Progenitor cell of endocrine pancreas (in vitro differentiated cells): ENCODE measurements at regions not wholly inside any gene's neighbourhood (a gene's known extent, or its start where the extent isn't known, plus 50 kb on each side); places are given as distances from the start of the nearest gene placed in this dataset.

Source experiments
- DNase-seq: peaks from one replicate; pipeline ENCODE4 v3.0.0; 2021; ENCODE audit warnings: low spot score; ENCODE audit not compliant: unreplicated experiment
- H3K27ac Mint-ChIP-seq: 2 replicates; pipeline ENCODE4 v1.8.0; 2021; ENCODE audit warnings: mild to moderate bottlenecking, moderate library complexity, mixed read lengths
- H3K27me3 Mint-ChIP-seq: 2 replicates; pipeline ENCODE4 v1.8.0; 2021; ENCODE audit warnings: mixed read lengths
- H3K36me3 Mint-ChIP-seq: 2 replicates; pipeline ENCODE4 v1.8.0; 2022; ENCODE audit warnings: mixed read lengths; ENCODE audit not compliant: insufficient read depth
- H3K4me1 Mint-ChIP-seq: 2 replicates; pipeline ENCODE4 v1.8.0; 2021; ENCODE audit warnings: low read depth, mixed read lengths
- H3K4me3 Mint-ChIP-seq: 2 replicates; pipeline ENCODE4 v1.8.0; 2021; ENCODE audit warnings: low read depth, mild to moderate bottlenecking, moderate library complexity, mixed read lengths
- H3K9me3 Mint-ChIP-seq: 2 replicates; pipeline ENCODE4 v1.8.0; 2021; ENCODE audit warnings: low read depth, mixed read lengths
- TF ChIP-seq, protein P1 (sequence below): fragments of 200-600 bp; sonication (generic); IDR thresholded peaks from one replicate; pipeline ENCODE4 v1.5.0; 2021; ENCODE audit warnings: antibody characterized with exemption, mild to moderate bottlenecking; ENCODE audit not compliant: unreplicated experiment

DNA sequence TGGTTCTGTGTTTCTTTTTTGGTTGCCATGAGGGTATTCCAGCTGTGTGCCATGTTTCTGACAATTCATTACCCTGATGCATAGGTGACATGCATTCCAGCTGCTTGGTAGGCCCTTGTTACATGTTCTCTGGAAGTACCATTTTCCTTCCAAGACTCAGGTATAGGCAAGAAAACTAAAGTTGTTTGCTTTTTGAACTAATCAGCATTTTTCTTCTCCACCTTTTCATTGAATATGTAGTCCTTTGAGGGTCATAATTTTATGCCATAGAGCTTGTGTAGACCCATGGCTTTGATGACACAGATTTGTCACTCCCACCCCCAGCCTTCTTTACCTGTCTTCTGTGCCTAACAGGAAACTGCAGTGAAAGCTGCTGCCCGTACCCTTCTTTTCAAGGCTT lies 339.2 kb downstream of the MED10 start:
- Mint-ChIP-seq H3K27me3 (peaks cover 7% of the 10 kb centered on the region), H3K9me3 (no peaks in the 10 kb centered on the region), H3K4me1 (no peaks in the 10 kb centered on the region), H3K36me3 (no peaks in the 10 kb centered on the region), H3K27ac (no peak overlapping the region), H3K4me3 (no peak overlapping the region)
- DNase-seq: no peak
- TF ChIP-seq, protein P1, sequence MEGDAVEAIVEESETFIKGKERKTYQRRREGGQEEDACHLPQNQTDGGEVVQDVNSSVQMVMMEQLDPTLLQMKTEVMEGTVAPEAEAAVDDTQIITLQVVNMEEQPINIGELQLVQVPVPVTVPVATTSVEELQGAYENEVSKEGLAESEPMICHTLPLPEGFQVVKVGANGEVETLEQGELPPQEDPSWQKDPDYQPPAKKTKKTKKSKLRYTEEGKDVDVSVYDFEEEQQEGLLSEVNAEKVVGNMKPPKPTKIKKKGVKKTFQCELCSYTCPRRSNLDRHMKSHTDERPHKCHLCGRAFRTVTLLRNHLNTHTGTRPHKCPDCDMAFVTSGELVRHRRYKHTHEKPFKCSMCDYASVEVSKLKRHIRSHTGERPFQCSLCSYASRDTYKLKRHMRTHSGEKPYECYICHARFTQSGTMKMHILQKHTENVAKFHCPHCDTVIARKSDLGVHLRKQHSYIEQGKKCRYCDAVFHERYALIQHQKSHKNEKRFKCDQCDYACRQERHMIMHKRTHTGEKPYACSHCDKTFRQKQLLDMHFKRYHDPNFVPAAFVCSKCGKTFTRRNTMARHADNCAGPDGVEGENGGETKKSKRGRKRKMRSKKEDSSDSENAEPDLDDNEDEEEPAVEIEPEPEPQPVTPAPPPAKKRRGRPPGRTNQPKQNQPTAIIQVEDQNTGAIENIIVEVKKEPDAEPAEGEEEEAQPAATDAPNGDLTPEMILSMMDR: no peak

DNA sequence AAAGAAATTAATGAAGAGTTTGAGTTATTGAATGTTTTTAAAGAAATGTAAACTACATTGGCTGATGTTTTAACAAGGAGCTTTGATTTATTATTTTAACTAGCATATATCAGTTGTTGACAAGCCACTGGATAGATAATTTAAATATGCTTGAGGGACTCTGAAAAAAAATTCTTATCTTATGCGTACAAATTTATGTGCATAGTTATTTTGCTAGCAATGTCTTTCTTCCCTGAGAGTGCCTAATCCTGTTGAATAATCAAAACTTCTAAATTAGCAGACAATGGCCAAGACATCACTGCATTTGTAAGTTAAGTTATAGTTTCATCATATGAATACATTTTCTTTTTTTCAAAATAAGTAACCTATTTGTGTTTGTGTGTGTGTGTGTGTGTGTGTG lies 342.3 kb downstream of the MED10 start:
- no peak overlapping the region for H3K27ac Mint-ChIP-seq
- no peak for DNase-seq
- peaks cover 6% of the 10 kb centered on the region for H3K9me3 Mint-ChIP-seq
- no peaks in the 10 kb centered on the region for H3K36me3 Mint-ChIP-seq
- H3K27me3 Mint-ChIP-seq: peaks cover 5% of the 10 kb centered on the region
- no peak overlapping the region for H3K4me3 Mint-ChIP-seq
- H3K4me1 Mint-ChIP-seq: no peaks in the 10 kb centered on the region
- TF ChIP-seq, protein P1: no peak

DNA sequence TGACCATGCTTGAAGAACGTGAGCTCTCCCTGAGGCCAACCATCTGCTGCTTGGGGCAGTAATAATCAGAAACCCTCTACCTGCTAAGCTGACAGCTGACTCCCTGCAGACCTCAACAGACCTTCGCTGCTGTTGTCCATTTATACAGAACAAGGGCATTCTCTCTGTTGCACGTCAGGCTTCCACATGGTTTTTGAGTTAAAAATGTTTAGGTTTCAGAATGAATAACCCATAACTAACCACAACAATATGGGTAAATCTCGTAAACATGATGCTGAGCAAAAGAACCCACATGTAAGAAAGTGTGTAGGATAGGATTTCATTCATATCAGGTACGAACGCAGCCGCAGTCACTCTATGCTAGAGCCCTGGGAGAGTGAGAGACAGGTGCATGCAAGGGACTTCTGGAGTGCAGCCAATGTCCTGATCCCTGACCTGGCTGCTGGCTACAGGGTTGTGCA lies 348.5 kb downstream of the MED10 start:
- Mint-ChIP-seq H3K36me3 (no peaks in the 10 kb centered on the region), H3K4me3 (no peak overlapping the region), H3K4me1 (no peaks in the 10 kb centered on the region), H3K27me3 (no peaks in the 10 kb centered on the region), H3K9me3 (peaks cover 6% of the 10 kb centered on the region), H3K27ac (no peak overlapping the region)
- no peak for DNase-seq
- TF ChIP-seq, protein P1: no peak

DNA sequence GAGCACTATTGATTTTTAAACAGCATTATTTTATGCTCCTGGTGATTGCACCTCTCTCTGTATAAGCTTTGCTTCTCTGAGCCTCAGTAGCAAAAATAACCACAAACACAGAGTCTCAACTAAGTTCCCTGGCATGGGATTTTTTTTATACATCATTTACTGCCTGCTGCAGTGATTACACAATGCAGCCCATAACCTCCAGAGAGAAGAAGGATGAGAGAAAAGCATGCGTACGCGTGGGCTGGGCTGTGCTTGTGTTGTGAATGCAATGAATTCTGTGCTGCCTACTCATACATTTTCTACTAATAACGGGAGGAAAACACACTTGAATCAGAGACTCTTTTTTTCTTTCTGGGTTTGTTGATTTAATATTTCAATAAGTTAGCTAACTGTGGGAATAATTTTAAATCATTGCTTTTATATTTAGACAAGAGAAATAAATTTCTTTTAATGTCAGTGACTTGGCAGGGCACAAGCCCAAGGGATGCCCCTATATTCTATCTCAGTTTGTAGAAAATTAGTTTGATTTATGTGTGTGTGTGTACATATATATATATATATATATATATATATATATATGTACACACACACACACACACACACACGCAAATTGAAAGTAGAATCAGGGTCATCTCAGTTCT lies 351.5 kb downstream of the MED10 start:
- no peak overlapping the region for H3K4me3 Mint-ChIP-seq
- DNase-seq: no peak
- peaks cover 4% of the 10 kb centered on the region for H3K27me3 Mint-ChIP-seq
- H3K27ac Mint-ChIP-seq: no peak overlapping the region
- TF ChIP-seq, protein P1: no peak
- H3K9me3 Mint-ChIP-seq: no peaks in the 10 kb centered on the region
- no peaks in the 10 kb centered on the region for H3K36me3 Mint-ChIP-seq
- no peaks in the 10 kb centered on the region for H3K4me1 Mint-ChIP-seq

DNA sequence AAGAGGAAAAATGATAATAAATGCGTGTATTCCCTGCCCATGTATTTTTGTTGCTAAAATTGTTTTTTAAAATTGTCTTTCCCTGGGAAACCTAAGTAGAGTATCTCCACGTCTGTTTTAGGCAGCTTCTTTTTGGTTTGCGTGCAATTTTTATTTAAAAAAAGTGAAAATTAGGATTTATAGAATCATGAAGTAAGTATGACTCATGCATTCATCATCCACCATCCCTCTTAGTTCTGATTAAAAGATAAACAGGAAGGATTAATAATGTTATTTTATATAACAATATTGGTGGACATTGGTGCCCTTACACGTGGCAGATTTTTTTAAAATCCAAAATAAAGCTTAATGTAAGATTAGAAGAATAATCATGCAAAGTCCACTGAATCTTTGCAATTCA lies 358.7 kb downstream of the MED10 start:
- no peaks in the 10 kb centered on the region for H3K9me3 Mint-ChIP-seq

More for the DNA sequence above, 358.7 kb downstream of the MED10 start:
- no peak overlapping the region for H3K4me3 Mint-ChIP-seq
- H3K27me3 Mint-ChIP-seq: peaks cover 10% of the 10 kb centered on the region
- TF ChIP-seq, protein P1: no peak
- no peaks in the 10 kb centered on the region for H3K36me3 Mint-ChIP-seq
- no peak overlapping the region for H3K27ac Mint-ChIP-seq
- no peaks in the 10 kb centered on the region for H3K4me1 Mint-ChIP-seq
- DNase-seq: no peak
